HUDEP-2 (cell line): ENCODE measurements at regions not wholly inside any gene's neighbourhood (a gene's known extent, or its start where the extent isn't known, plus 50 kb on each side); places are given as distances from the start of the nearest gene placed in this dataset.
"Not testable (repeated sequence)": the region's sequence is repeated elsewhere in the genome, so short reads cannot be mapped to it uniquely, and the experiment has no call there.

ENCODE experiments used
- DNase-seq, 76 experiments: peaks; one replicate each; lab custom pipeline; 2025; ENCODE audit not compliant: unreplicated experiment in 76 of 76; lab: John Stamatoyannopoulos, UW

DNA sequence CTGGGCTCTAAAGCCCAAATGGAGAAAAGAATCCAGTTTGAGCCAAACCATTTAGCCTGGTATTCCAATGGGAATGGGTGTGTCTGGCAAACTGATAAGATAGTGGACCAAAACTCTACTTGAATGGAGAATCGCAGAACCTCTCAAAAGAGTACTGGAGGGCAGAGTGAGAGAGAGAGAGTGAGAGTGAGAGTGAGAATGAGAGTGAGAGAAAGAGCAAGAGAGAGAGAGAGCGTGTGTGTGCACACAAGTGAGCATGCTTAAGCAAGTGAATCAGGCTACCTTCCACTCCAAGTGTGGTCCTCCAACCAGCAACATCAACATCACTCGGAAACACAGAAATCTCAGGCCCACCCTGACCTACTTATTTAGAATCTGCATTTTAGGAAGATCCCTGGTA lies 58.8 kb downstream of the UQCRFS1 start:
- no peak for DNase-seq

- DNase-seq: no peak
Measured at GRCh38 chr19:29145756-29146155, 67.2 kb downstream of the UQCRFS1 start.

GRCh38 chr19:29143183-29143582 lies 69.8 kb downstream of the UQCRFS1 start:
- DNase-seq: no peak

- DNase-seq: no peak
Measured at GRCh38 chr19:29139227-29139626, 73.7 kb downstream of the UQCRFS1 start.

DNA sequence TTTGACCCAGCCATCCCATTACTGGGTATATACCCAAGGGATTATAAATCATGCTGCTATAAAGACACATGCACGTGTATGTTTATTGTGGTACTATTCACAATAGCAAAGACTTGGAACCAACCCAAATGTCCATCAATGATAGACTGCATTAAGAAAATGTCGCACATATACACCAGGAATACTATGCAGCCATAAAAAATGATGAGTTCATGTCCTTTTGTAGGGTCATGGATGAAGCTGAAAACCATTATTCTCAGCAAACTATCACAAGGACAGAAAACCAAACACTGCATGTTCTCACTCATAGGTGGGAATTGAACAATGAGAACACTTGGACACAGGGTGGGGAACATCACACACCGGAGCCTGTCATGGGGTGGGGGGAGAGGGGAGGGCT lies 74.7 kb downstream of the UQCRFS1 start:
- not testable (repeated sequence) for DNase-seq

GRCh38 chr19:29131456-29131855 lies 81.5 kb downstream of the UQCRFS1 start:
- no peak for DNase-seq

GRCh38 chr19:29129148-29129547 lies 83.8 kb downstream of the UQCRFS1 start:
- DNase-seq: no peak

GRCh38 chr19:29128203-29128602 lies 84.7 kb downstream of the UQCRFS1 start:
- no peak for DNase-seq

GRCh38 chr19:29122185-29122584 lies 90.8 kb downstream of the UQCRFS1 start:
- no peak for DNase-seq

GRCh38 chr19:29121684-29122083 lies 91.3 kb downstream of the UQCRFS1 start:
- peak in 21 of 76 experiments; percentile 3 to 47 (median 17) for DNase-seq

- no peak for DNase-seq
Measured at GRCh38 chr19:29120466-29120865, 92.5 kb downstream of the UQCRFS1 start.

GRCh38 chr19:29119590-29119989 lies 93.4 kb downstream of the UQCRFS1 start:
- peak in 2 of 76 experiments; percentile 4 to 10 for DNase-seq

- DNase-seq: no peak
Measured at GRCh38 chr19:29118389-29118788, 94.6 kb downstream of the UQCRFS1 start.

GRCh38 chr19:29117926-29118325 lies 95.0 kb downstream of the UQCRFS1 start:
- no peak for DNase-seq

- no peak for DNase-seq
Measured at GRCh38 chr19:29115181-29115580, 97.8 kb downstream of the UQCRFS1 start.

- DNase-seq: no peak
Measured at GRCh38 chr19:29113838-29114237, 99.1 kb downstream of the UQCRFS1 start.

- DNase-seq: no peak
Measured at GRCh38 chr19:29111576-29111975, 101.4 kb downstream of the UQCRFS1 start.

DNA sequence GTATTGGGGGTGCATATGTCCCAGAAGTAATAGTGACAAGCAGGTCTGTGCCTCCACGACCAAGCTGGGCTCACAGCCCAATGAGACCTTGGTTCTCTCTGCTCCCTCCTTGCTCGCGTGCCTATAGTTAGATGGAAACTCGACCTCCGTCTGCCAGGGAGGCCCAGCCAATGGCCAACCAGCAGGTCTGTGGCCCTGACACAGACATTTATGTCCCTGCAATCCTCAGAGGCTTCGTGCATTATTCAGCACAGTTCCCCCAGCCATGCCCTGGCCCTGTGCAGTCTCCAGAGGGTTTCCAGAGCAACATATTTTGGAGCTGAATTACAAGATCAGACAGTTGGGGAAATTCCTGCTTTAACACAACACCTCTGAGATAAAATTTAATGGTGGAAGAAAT lies 105.1 kb downstream of the UQCRFS1 start:
- DNase-seq: no peak

GRCh38 chr19:29106346-29106885 lies 106.5 kb downstream of the UQCRFS1 start:
- DNase-seq: no peak

DNA sequence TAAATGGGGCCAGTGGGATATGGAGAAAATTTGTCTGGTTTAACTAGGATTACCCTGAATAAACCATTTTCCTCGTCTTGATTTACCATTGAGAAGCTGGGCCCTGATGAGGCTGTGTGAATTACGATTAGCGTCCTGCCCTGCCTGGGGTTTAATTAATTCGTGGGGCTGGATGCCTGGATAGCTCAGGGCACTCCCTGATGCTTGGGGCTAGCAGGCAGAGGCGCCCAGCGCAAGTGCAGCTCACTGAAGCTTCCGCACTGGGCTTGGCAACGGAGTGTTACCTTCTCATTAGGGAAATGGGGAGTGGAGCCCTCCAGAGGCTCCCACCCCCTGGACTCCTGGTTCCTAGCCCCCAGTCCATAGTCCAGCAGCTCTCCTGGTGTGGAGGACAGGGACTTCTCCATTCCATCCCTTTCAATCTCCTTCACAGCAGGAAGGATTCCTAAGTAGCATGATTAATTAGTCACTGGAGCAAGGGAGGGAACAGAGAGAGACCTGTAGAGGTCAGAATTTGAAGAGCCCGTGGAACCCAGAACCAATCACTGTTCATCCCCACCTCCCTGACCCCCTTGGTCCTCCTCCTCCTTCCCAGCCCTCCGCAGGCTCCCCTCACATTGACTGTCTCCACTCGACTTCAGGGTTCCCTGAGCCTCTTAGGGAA lies 107.2 kb downstream of the UQCRFS1 start:
- DNase-seq: no peak

GRCh38 chr19:29104605-29105241 lies 108.2 kb downstream of the UQCRFS1 start:
- DNase-seq: no peak

DNA sequence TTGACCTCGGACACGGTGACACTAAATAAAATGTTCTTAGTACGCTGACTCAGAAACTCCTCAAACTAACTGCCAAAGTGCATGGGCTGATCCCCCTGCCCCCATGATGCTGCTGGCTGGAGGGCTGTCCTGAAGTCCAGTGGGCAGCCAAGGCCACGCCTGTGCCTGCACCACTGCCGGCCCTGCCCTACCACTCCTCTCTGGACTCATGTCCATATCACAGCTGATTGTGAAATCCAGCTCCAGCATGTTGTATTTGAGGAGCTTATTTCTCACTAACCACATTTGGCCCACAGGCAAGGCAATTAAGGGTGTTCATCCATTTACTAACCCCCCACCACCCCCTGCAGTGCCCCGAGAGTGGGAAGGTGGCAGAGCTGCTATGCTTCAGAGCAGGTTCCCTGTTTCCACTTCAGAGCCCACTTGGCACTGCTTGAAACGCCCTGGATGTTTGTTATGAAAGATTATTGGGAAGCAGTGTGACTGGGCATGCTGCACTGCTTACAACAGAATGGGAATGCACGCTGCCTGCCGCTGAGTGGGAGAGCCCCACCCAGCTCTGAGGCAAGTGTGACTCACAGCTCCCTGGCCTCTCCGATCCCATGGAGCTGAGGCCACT lies 114.0 kb downstream of the UQCRFS1 start:
- no peak for DNase-seq
